ENCODE measurements at regions not wholly inside any gene's neighbourhood (a gene's known extent, or its start where the extent isn't known, plus 50 kb on each side); places are given as distances from the start of the nearest gene placed in this dataset.
"Not testable (repeated sequence)": the region's sequence is repeated elsewhere in the genome, so short reads cannot be mapped to it uniquely, and the experiment has no call there.

DNA sequence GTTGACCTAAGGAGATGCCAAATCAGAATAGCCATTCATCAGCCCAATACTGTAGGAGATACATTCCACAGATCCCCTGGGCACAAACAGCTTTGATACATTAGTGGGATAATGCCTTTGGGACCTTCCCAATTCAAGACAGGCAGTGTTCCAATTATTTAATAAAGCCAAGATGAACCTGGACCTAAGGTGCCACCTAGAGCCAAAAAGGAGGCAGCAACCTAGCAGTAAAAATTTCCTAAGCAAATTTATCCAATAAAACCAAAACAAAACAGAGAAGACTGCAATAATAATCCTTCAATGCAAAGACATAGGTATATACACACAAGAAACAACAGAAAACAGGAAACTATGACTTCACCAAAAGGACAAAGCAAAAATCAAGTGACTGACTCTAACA, 253.0 kb downstream of the HINT1 start:
- Mint-ChIP-seq H3K9me3 (peaks cover 7% of the 10 kb centered on the region), H3K4me1 (no peaks in the 10 kb centered on the region), H3K27me3 (peaks cover 6% of the 10 kb centered on the region), H3K4me3 (no peak overlapping the region), H3K27ac (no peak overlapping the region), H3K36me3 (ENCODE audit: low read depth) (no peaks in the 10 kb centered on the region)
- ATAC-seq (ENCODE audit: low read depth) = no peak
- TF ChIP-seq CTCF (IDR thresholded peaks at IDR 0.05) = no peak
- ChIA-PET POLR2A (no interaction called here), CTCF (no interaction called here)
- no peak for DNase-seq
- intact Hi-C loops (cut with micrococcal nuclease) = no loop called here

DNA sequence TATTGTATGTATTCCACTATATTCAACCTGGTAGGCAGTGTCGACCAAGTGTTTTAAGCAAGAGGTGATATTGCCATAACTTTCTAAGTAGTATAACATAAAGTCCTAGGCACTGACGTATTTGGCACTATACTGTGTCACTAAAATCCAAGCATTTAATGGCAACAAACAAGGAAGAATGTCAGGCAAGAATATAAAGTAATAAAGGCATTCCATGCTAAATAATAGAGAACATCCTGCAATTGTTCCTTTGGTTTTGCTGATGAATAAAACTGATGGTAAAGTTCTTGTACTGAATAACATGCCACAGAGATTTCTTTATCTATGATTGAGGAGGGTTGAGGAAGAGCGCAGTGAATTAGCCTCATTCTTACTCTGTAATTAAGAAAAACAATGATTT, 256.9 kb downstream of the HINT1 start:
- H3K4me1 Mint-ChIP-seq = no peaks in the 10 kb centered on the region
- DNase-seq = no peak
- CTCF ChIA-PET = no interaction called here
- H3K36me3 Mint-ChIP-seq (ENCODE audit: low read depth) = no peaks in the 10 kb centered on the region
- H3K4me3 Mint-ChIP-seq = no peak overlapping the region
- no peak for ATAC-seq (ENCODE audit: low read depth)
- H3K9me3 Mint-ChIP-seq = peaks cover 4% of the 10 kb centered on the region
- peaks cover 6% of the 10 kb centered on the region for H3K27me3 Mint-ChIP-seq
- H3K27ac Mint-ChIP-seq = no peak overlapping the region
- intact Hi-C loops (cut with micrococcal nuclease) = no loop called here
- POLR2A ChIA-PET = no interaction called here
- no peak for TF ChIP-seq CTCF (IDR thresholded peaks at IDR 0.05)

DNA sequence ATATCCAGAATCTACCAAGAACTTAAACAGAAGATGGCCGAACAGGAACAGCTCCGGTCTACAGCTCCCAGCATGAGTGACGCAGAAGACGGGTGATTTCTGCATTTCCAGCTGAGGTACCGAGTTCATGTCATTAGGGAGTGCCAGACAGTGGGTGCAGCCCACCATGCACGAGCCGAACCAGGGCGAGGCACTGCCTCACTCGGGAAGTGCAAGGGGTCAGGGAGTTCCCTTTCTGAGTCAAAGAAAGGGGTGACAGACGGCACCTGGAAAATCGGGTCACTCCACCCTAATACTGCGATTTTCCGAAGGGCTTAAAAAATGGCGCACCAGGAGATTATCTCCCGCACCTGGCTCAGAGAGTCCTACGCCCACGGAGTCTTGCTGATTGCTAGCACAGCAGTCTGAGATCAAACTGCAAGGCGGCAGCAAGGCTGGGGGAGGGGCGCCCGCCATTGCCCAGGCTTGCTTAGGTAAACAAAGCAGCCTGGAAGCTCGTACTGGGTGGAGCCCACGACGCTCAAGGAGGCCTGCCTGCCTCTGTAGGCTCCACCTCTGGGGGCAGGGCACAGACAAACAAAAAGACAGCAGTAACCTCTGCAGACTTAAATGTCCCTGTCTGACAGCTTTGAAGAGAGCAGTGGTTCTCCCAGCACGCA, 267.4 kb downstream of the HINT1 start:
- ATAC-seq (ENCODE audit: low read depth); DNase-seq; intact Hi-C loops (cut with micrococcal nuclease); H3K27ac Mint-ChIP-seq; H3K4me3 Mint-ChIP-seq; H3K9me3 Mint-ChIP-seq; CTCF ChIA-PET; H3K4me1 Mint-ChIP-seq; H3K36me3 Mint-ChIP-seq (ENCODE audit: low read depth); POLR2A ChIA-PET; H3K27me3 Mint-ChIP-seq: not testable (repeated sequence)

GRCh38 chr5:130897181-130897536, 267.9 kb downstream of the HINT1 start:
- H3K36me3 Mint-ChIP-seq (ENCODE audit: low read depth); CTCF ChIA-PET; H3K4me3 Mint-ChIP-seq; ATAC-seq (ENCODE audit: low read depth); H3K27ac Mint-ChIP-seq; DNase-seq; H3K4me1 Mint-ChIP-seq; intact Hi-C loops (cut with micrococcal nuclease); POLR2A ChIA-PET; H3K9me3 Mint-ChIP-seq: not testable (repeated sequence)
- peaks cover 14% of the 10 kb centered on the region for H3K27me3 Mint-ChIP-seq

DNA sequence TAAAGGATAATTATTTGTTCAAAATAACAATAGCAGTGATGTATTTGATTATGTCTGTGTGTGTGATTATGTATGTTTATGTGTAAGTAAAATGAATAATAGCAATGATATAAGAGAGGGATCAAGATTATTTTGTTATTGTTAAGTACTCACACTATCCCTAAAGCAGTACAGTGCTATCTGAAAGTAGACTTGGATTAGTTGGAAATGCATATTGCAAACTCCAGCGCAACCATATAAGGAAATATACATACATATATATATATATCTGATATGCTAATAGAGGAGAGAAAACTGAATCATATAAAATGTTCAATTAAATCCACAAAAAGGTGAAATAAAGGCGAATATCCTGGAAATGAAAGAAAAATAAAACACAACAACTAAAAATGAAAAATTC, 268.4 kb downstream of the HINT1 start:
- ATAC-seq (ENCODE audit: low read depth) (no peak), DNase-seq (no peak)
- no peak overlapping the region for H3K4me3 Mint-ChIP-seq
- ChIA-PET POLR2A (no interaction called here), CTCF (no interaction called here)
- H3K27ac Mint-ChIP-seq = no peak overlapping the region
- intact Hi-C loops (cut with micrococcal nuclease) = no loop called here
- H3K27me3 Mint-ChIP-seq = peaks cover 15% of the 10 kb centered on the region
- H3K4me1 Mint-ChIP-seq = no peaks in the 10 kb centered on the region
- no peak for TF ChIP-seq CTCF (IDR thresholded peaks at IDR 0.05)
- H3K9me3 Mint-ChIP-seq = peaks cover 8% of the 10 kb centered on the region
- H3K36me3 Mint-ChIP-seq (ENCODE audit: low read depth) = no peaks in the 10 kb centered on the region

- no peaks in the 10 kb centered on the region for H3K4me1 Mint-ChIP-seq
- H3K27ac Mint-ChIP-seq = no peak overlapping the region
- ATAC-seq (ENCODE audit: low read depth) (no peak), DNase-seq (no peak)
- ChIA-PET CTCF (no interaction called here), POLR2A (no interaction called here)
- no peak overlapping the region for H3K4me3 Mint-ChIP-seq
- peaks cover 8% of the 10 kb centered on the region for H3K9me3 Mint-ChIP-seq
- H3K36me3 Mint-ChIP-seq (ENCODE audit: low read depth) = no peaks in the 10 kb centered on the region
- no peak for TF ChIP-seq CTCF (IDR thresholded peaks at IDR 0.05)
- intact Hi-C loops (cut with micrococcal nuclease) = no loop called here
- H3K27me3 Mint-ChIP-seq = peaks cover 25% of the 10 kb centered on the region
Measured at GRCh38 chr5:130893006-130893405, 272.1 kb downstream of the HINT1 start.

Measured in activated B cell treated with CpG ODN at 0.5 μM for 24 hours (primary cell).